Activated T-helper 2 cell treated with anti-CD3 and anti-CD28 coated beads, Interferon-gamma antibody, Interleukin-2, Interleukin-4, amounts not matched to agents 10 μg/mL and 5 μg/mL and 100 μg/mL, durations not matched to agents 14 hours and 24 hours and 36 hours (primary cell): ENCODE measurements at regions not wholly inside any gene's neighbourhood (a gene's known extent, or its start where the extent isn't known, plus 50 kb on each side); places are given as distances from the start of the nearest gene placed in this dataset.

Experiments used
- DNase-seq: peaks from one replicate; pipeline ENCODE4 v3.0.0; 2021; ENCODE audit warnings: low spot score
- H3K27ac Mint-ChIP-seq: one replicate; pipeline ENCODE4 v1.8.0; 2021; ENCODE audit warnings: mixed read lengths
- H3K27me3 Mint-ChIP-seq: one replicate; pipeline ENCODE4 v1.8.0; 2021; ENCODE audit warnings: low read depth, mixed read lengths
- H3K36me3 Mint-ChIP-seq: one replicate; pipeline ENCODE4 v1.8.0; 2021; ENCODE audit warnings: low read depth, mixed read lengths
- H3K4me1 Mint-ChIP-seq: one replicate; pipeline ENCODE4 v1.8.0; 2021; ENCODE audit warnings: low read depth, mixed read lengths
- H3K4me3 Mint-ChIP-seq: one replicate; pipeline ENCODE4 v1.8.0; 2021; ENCODE audit warnings: low read depth, mild to moderate bottlenecking, moderate library complexity, mixed read lengths
- H3K9me3 Mint-ChIP-seq: one replicate; pipeline ENCODE4 v1.8.0; 2021; ENCODE audit warnings: mixed read lengths
- intact Hi-C: fragments of 100-400 bp; cut with micrococcal nuclease; formaldehyde crosslinking; loops from one replicate; pipeline ENCODE4 v1.15.1; 2023

DNA sequence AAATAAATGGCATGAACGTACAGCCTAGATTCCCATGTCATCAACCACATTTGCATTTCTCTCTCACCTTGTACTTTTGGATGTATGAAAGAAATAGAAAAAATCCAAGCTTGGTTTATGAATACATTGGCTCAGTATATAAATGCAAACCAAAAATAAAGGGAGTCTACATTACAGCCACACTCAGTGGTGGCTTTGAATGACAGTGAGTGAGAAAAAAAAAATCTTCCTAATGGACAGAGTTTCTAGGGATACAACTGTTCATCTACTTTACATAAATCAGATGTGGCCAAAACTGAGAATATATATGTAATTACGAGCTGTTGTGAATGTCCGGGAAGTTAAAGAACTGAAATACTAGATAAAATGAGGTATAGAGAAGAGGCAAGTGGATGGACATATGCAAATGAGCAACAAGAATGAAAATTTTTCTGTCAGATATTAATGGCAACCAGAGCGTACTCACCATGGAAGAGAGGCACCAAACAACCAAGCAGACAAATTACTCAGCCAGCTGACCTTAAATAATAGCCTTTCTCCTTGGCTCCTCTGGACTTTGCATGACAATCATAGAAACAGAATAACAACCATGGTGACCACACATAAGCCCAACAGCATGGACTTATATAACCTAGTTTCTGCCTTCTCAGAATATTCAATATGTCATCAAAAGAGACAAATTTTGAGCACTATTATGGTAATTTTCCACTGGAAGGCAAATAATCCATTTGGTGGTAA, 1305.8 kb downstream of the OTOL1 start:
- Mint-ChIP-seq H3K4me1 (no peaks in the 10 kb centered on the region), H3K9me3 (no peaks in the 10 kb centered on the region), H3K27ac (no peak overlapping the region), H3K4me3 (no peak overlapping the region), H3K36me3 (no peaks in the 10 kb centered on the region), H3K27me3 (no peaks in the 10 kb centered on the region)
- DNase-seq, result no peak
- intact Hi-C loops, result no loop called here

GRCh38 chr3:162810776-162811175, 1314.2 kb downstream of the OTOL1 start:
- DNase-seq, result no peak
- Mint-ChIP-seq H3K27me3 (no peaks in the 10 kb centered on the region), H3K9me3 (peaks cover 10% of the 10 kb centered on the region), H3K36me3 (no peaks in the 10 kb centered on the region), H3K27ac (no peak overlapping the region), H3K4me1 (no peaks in the 10 kb centered on the region), H3K4me3 (no peak overlapping the region)
- intact Hi-C loops, result no loop called here

- H3K4me3 Mint-ChIP-seq, result no peak overlapping the region
- H3K27ac Mint-ChIP-seq, result no peak overlapping the region
- no peaks in the 10 kb centered on the region for H3K4me1 Mint-ChIP-seq
- no peak for DNase-seq
- no peaks in the 10 kb centered on the region for H3K36me3 Mint-ChIP-seq
- peaks cover 6% of the 10 kb centered on the region for H3K9me3 Mint-ChIP-seq
- intact Hi-C loops, result no loop called here
- H3K27me3 Mint-ChIP-seq, result no peaks in the 10 kb centered on the region
These were observed 1346.1 kb downstream of the OTOL1 start for GRCh38 chr3:162842549-162843216.

GRCh38 chr3:162845918-162846317, 1349.3 kb downstream of the OTOL1 start:
- H3K36me3 Mint-ChIP-seq, result no peaks in the 10 kb centered on the region
- peaks cover 7% of the 10 kb centered on the region for H3K9me3 Mint-ChIP-seq
- no peak overlapping the region for H3K4me3 Mint-ChIP-seq
- no peaks in the 10 kb centered on the region for H3K27me3 Mint-ChIP-seq
- H3K27ac Mint-ChIP-seq, result no peak overlapping the region
- intact Hi-C loops, result no loop called here
- DNase-seq, result no peak
- no peaks in the 10 kb centered on the region for H3K4me1 Mint-ChIP-seq

DNA sequence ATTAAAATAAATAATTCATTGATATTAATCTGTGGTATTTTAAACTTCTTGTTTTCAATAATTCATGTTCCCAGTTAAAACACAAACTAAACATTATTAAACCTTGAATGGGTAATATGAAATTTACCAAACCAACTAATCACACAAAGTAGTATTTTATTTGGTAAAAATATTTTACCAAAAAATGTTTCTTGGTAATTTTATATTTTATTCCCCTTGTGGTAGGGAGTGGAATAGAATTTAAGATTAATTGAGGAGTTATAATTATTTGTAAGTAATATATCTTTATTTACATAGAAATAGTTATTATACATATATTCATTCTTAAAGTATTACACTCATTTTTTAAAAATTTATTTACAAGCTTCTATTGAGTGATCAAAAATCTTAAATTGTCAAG, 1350.9 kb downstream of the OTOL1 start:
- no peak overlapping the region for H3K4me3 Mint-ChIP-seq
- intact Hi-C loops, result no loop called here
- H3K36me3 Mint-ChIP-seq, result no peaks in the 10 kb centered on the region
- H3K27me3 Mint-ChIP-seq, result no peaks in the 10 kb centered on the region
- H3K27ac Mint-ChIP-seq, result no peak overlapping the region
- H3K9me3 Mint-ChIP-seq, result peaks cover 9% of the 10 kb centered on the region
- DNase-seq, result no peak
- H3K4me1 Mint-ChIP-seq, result no peaks in the 10 kb centered on the region

- H3K27ac Mint-ChIP-seq, result no peak overlapping the region
- H3K4me3 Mint-ChIP-seq, result no peak overlapping the region
- intact Hi-C loops, result no loop called here
- no peak for DNase-seq
- H3K36me3 Mint-ChIP-seq, result no peaks in the 10 kb centered on the region
- H3K9me3 Mint-ChIP-seq, result no peaks in the 10 kb centered on the region
- no peaks in the 10 kb centered on the region for H3K4me1 Mint-ChIP-seq
- no peaks in the 10 kb centered on the region for H3K27me3 Mint-ChIP-seq
These were observed 1367.0 kb downstream of the OTOL1 start for GRCh38 chr3:162863579-162863978.

DNA sequence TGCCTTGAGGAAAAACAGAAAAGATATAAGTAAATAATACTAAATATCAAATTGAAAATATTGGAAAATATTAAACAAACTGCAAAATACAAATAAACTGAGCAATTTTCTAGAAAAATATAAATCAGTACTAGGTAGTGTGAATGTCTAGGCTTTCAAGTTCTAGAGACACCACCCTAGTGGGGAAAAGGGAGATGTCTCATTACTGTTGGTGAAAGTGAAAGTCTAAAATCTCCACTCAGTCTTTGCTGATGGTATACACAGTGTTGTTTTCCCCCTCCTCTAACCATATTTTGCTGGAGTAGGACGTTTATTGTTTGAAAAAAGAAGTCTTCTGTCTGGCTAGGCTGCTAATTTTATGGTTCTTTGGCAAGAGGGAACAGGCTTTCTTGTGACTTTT, 1368.9 kb downstream of the OTOL1 start:
- Mint-ChIP-seq H3K4me1 (no peaks in the 10 kb centered on the region), H3K27ac (no peak overlapping the region), H3K36me3 (no peaks in the 10 kb centered on the region), H3K4me3 (no peak overlapping the region), H3K27me3 (no peaks in the 10 kb centered on the region), H3K9me3 (peaks cover 2% of the 10 kb centered on the region)
- intact Hi-C loops, result no loop called here
- DNase-seq, result no peak

GRCh38 chr3:162879021-162879562, 1382.5 kb downstream of the OTOL1 start:
- Mint-ChIP-seq H3K9me3 (peaks cover 4% of the 10 kb centered on the region), H3K27me3 (no peaks in the 10 kb centered on the region), H3K36me3 (no peaks in the 10 kb centered on the region), H3K4me3 (no peak overlapping the region), H3K27ac (no peak overlapping the region), H3K4me1 (no peaks in the 10 kb centered on the region)
- intact Hi-C loops, result no loop called here
- no peak for DNase-seq

DNA sequence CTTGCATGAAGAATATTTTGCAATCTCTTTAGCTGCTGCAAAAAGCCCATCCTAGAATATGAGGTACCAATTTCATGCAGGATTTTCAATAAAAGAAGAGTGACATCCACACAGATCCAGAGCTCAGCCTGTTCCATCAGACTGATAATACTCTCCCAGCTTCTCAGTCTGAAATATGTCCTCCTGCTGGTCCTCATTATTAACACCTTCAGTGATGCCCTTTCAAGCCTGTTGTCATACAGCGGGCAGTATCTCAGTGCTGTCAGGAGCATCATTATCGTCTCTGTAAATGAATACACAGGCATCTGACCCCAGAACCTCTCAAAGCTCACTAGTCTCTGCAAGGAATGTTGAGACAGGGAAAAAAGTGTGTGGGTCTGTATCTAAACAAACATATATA, 1387.8 kb downstream of the OTOL1 start:
- Mint-ChIP-seq H3K9me3 (peaks cover 4% of the 10 kb centered on the region), H3K4me3 (no peak overlapping the region), H3K27ac (no peak overlapping the region)

GRCh38 chr3:162892921-162893793, 1396.5 kb downstream of the OTOL1 start:
- Mint-ChIP-seq H3K9me3 (peaks cover 12% of the 10 kb centered on the region), H3K4me1 (no peaks in the 10 kb centered on the region), H3K27me3 (no peaks in the 10 kb centered on the region), H3K36me3 (no peaks in the 10 kb centered on the region), H3K27ac (no peak overlapping the region), H3K4me3 (no peak overlapping the region)
- intact Hi-C loops, result no loop called here
- no peak for DNase-seq

More for the DNA sequence above, 1387.8 kb downstream of the OTOL1 start:
- Mint-ChIP-seq H3K27me3 (no peaks in the 10 kb centered on the region), H3K4me1 (no peaks in the 10 kb centered on the region), H3K36me3 (no peaks in the 10 kb centered on the region)
- DNase-seq, result no peak
- intact Hi-C loops, result no loop called here

- peaks cover 12% of the 10 kb centered on the region for H3K9me3 Mint-ChIP-seq
- DNase-seq, result no peak
- no peaks in the 10 kb centered on the region for H3K4me1 Mint-ChIP-seq
- H3K4me3 Mint-ChIP-seq, result no peak overlapping the region
- no peaks in the 10 kb centered on the region for H3K36me3 Mint-ChIP-seq
- no peak overlapping the region for H3K27ac Mint-ChIP-seq
- no peaks in the 10 kb centered on the region for H3K27me3 Mint-ChIP-seq
- intact Hi-C loops, result no loop called here
These were observed 1400.7 kb downstream of the OTOL1 start for GRCh38 chr3:162897291-162897690.

GRCh38 chr3:162932503-162932902, 1435.9 kb downstream of the OTOL1 start:
- Mint-ChIP-seq H3K4me3 (no peak overlapping the region), H3K9me3 (peaks cover 14% of the 10 kb centered on the region), H3K4me1 (no peaks in the 10 kb centered on the region), H3K27me3 (no peaks in the 10 kb centered on the region), H3K36me3 (no peaks in the 10 kb centered on the region), H3K27ac (no peak overlapping the region)
- intact Hi-C loops, result no loop called here
- DNase-seq, result no peak

- Mint-ChIP-seq H3K4me3 (no peak overlapping the region), H3K9me3 (peaks cover 15% of the 10 kb centered on the region), H3K36me3 (no peaks in the 10 kb centered on the region)
These were observed 1437.0 kb downstream of the OTOL1 start for GRCh38 chr3:162933656-162934055.

More at GRCh38 chr3:162933656-162934055, 1437.0 kb downstream of the OTOL1 start:
- Mint-ChIP-seq H3K27ac (no peak overlapping the region), H3K27me3 (no peaks in the 10 kb centered on the region), H3K4me1 (no peaks in the 10 kb centered on the region)
- intact Hi-C loops, result no loop called here
- no peak for DNase-seq
